Hematopoietic multipotent progenitor cell treated with erythropoietin and hydrocortisone succinate and interleukin-3 and kit ligand, for 15 days (in vitro differentiated cells): ENCODE measurements at regions not wholly inside any gene's neighbourhood (a gene's known extent, or its start where the extent isn't known, plus 50 kb on each side); places are given as distances from the start of the nearest gene placed in this dataset.
"Not testable (repeated sequence)": the region's sequence is repeated elsewhere in the genome, so short reads cannot be mapped to it uniquely, and the experiment has no call there.

Source experiments
- DNase-seq: peaks from one replicate; pipeline ENCODE4 v3.0.0-alpha.2; 2015; ENCODE audit warnings: low spot score

DNA sequence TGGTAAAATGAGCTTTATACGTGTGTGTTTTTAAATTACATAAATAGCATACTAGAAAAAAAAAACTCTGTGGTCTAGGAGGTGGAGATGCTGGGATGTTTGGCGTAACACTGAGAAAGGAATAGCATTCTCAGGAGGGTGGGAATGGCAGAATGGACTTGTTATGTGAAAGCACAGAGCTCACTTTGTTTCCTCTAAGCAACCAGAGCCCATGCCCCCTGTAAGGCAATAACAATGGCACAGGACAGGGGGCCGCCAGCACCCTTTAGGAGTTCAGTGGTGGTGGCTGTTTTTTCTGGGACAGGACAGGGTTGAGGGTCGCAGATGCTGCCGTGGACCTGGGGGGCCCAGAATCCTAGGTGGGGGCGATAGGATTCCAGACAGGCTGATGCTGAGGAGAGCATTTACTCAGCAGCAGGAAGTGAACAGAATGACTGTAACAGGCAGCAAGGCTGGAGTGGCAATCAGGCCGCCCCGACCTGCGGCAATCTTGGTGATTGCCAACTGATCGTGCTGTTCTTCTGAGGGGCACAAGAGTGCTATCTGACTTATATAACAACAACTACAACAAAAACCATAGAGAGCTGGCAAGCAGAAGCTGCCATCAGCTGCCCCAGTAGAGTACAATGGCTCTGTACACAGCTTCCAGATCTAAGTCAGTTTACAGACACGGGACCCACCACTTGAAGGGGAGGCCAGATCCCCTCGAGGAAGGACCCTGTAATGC lies 160.4 kb downstream of the UACA start:
- no peak for DNase-seq

DNA sequence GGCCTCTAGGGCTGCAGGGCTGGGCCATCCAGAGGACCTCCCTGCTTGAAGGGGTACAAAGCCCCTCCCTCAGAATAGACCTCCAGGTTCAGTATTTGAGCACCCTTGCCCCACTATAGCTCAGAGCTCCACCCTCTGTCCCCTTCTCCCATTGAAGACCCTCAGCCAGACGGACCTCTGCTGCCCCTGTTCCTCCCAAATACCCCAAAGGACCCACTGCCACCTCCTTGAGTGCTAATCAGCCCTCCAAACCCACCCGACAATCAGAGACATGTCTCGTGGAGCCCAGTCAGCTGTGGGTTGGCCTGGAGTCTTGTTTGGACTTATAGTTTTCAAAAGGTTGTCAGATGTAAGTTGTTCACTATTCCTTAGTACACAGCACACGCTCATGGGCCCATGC lies 161.1 kb downstream of the UACA start:
- DNase-seq, result no peak

DNA sequence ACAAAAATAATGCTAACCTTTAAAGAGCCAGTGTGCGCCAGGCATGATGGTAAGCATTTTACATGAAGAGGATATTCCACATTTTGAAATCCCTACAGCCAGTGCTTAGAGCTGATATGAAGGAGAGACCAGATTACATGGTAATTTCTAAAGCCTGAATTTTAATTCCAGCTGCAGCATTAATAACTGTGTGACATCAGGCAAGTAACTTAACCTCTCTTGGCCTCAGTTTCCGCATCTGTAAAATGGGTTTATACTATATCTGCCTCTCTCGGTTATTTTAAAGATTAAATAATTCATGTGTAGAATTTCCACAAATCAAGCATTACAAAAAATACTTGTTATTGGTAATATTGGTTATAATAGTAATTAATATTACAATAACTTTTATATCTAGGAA lies 165.4 kb downstream of the UACA start:
- no peak for DNase-seq

DNA sequence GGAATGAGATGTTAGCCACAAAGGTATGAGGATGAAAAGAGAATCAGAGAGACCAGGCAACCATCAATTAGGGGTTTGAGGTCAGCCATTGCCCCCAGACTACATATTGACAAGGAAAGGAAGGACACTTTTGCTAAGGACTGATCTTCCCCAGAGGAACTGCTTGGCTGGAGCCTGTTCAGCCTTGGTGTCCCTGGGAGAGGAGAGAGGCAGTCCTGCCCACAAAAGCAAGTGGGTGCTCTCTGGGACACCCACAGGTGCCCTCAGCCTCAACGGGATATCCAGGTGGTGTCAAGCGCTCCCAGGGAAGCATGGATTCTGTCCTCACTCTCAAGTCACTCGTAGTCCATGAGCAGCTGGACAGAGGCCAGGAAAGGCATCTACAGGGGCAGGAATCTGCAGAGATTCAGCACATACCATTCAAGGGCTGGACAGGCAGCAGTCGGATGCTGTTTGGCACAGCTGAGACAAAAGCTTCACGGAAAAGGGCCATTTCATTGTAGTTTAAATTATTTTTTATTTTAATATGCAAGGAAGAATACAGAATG lies 166.2 kb downstream of the UACA start:
- DNase-seq, result no peak

DNA sequence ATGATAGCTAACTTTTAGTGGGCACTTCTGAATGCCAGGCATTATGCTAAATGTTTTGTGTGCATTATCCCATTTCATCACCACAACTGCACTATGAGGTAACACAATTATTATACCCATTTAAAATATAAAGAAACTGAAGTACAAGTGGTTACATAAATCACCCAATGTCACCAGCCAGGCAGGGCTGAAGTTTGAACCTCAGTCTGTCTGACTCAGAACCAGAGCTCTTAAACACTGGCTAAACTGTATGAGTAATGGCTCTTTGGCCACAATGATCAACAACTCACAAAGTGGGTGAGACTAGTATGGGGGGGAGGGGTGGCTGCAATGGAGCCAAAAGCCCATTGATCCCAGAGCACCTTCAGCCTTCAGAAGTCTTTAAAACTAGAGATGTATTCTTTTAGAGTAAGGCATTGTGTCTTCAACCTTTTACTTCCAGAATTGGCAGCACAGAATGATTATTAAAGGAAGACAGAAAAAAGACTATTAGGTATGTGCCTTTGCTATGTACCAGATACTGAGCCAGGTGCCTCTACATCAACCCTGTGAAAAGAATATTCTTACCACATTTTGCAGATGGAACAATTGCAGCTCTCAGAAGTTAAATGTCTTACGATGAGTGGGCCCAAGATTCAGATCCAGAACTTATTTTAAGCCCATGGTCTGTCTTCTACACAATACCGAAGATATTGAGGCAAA lies 166.9 kb downstream of the UACA start:
- DNase-seq, result no peak

DNA sequence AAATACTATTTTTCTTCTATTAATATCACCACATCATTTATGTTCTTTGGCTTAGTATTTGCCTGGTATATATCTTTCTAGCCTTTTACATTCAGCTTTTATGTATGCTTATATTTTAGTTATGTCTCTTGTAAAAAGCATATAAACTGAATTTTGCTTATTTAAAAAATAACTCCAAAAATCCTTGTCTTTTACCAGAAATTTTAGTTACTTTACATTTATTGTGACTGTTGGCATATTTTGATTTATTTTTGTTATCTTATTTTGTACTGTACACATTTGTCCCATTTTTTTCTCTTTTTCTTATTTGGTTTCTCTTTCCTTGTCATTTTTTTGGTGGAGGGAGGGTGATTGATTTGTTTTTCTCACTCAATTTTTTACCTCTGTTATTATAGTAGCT lies 169.6 kb downstream of the UACA start:
- no peak for DNase-seq

DNA sequence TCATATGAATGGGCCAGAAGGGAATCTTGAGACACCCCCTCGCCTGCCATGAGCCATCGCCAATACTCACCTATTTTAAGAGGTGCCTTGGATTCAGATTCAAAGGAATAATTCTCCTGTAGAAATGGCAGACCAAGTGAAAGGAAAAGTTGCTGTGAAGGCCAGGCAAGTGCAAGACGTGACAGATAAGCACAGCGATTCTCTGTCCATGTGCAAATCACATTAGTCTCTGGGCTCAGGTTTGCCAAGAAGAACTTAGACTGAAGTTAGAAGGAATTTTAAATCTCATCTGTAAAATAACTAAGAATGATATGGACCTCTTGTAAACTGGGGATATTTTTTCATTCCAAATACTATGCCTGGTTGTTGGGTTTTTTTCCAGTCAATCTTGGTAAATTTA lies 173.6 kb downstream of the UACA start:
- DNase-seq, result no peak

DNA sequence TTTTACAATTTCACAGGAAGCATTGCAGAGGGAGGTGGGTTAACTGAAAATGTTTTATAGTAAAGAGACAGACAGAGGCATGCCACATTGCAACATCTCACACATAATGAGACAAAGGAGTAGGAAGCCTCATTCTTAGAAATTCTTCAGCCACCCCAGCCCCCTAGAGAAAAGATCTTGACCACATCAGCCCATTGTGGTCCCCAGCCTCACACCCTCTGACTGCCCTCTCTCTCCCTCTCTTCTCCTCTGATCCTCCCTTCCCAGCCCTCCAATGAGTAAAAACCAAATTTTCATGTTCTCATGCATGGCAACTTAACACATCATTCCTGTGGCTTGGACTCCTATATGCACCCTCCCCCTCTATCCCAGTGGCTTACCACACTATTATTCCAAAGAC lies 174.1 kb downstream of the UACA start:
- DNase-seq, result no peak

DNA sequence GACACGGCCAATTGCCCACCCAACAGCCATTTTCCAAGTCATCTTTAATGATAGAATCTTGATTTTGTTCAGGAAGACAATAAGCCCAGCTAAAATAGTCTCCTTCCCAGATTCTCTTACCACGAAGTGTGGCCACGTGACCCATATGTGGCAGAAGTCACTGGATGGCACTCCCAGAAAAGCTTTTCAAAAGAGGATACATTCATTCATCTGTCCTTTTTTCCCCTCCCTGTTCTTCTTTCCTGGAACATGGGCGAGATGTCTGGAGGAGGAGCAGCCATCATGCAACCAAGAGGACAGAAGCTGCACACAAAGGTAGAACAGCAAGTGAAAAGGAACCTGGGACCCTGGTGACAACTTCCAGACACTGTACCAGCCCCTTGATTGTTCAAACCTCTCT lies 174.7 kb downstream of the UACA start:
- DNase-seq, result no peak

DNA sequence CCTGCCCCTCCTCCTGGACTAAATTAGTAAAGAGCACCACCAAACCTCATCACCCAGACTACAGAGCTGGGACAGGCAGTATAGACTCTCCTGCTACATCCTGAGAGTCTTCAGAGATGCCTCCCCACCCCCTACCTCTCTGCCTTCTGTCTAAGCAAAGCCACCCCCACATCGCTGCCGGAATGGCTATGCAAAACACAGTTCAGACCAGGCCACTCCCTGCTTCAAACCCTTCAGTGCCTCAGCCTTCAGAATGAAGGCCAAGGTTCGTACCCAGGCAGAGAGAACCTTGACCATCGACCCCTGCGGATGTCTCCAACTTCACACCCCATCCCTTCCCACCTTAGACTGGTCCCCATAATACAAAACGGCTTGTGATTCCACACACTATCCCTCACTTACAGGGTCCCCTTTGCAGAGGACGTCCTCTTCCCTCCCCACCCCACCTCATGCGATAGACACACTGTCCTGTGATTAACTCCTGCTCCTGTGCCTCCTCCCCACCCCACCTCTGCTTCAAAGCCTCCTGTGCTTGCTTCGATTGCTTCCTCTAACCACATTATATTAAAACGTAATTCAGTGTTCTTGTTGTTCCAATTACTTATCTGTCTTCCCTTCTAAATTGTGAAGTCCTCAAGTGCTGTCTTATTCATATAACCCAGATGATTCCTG lies 175.3 kb downstream of the UACA start:
- DNase-seq, result no peak

DNA sequence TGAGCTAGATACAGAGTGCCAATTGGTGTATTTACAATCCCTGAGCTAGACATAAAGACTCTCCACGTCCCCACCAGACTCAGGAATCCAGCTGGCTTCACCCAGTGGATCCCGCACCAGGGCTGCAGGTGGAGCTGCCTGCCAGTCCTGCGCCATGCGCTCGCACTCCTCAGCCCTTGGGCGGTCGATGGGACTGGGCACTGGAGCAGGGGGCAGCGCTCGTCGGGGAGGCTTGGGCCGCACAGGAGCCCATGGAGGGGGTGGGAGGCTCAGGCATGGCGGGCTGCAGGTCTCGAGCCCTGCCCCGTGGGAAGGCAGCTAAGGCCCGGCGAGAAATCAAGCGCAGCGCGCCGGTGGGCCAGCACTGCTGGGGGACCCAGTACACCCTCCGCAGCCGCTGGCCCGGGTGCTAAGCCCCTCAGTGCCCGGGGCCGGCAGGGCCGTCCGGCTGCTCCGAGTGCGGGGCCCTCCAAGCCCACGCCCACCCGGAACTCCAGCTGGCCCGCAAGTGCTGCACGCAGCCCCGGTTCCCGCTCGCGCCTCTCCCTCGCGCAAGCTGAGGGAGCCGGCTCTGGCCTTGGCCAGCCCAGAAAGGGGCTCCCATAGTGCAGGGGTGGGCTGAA lies 176.2 kb downstream of the UACA start:
- DNase-seq, result not testable (repeated sequence)

DNA sequence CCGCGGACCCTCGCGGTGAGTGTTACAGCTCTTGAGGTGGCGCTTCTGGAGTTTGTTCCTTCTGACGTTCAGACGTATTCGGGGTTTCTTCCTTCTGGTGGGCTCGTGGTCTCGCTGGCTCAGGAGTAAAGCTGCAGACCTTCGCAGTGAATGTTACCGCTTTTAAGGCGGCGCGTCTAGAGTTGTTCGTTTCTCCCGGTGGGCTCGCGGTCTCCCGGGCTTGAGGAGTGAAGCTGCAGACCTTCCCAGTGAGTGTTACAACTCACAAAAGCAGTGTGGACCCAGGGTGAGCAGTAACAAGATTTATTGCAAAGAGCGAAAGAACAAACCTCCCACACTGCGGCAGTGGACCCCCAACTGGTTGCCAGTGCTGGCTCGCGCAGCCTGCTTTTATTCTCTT lies 177.1 kb downstream of the UACA start:
- no peak for DNase-seq

DNA sequence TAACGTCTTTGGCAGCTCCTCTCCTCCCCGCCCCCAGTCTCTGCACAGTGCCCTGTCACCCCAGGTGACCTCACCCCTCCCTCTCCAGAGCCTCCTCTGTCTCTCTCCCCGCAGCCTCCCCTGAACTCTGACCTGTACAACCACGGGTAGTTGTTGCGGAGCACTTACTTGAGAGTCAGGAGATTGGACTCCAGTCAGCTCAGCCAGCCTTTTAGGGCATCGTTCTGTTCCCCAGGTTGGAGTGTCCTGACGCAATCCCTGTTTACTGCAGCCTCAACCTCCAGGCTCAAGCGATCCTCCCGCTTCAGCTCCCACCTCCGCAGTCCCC lies 177.7 kb downstream of the UACA start:
- no peak for DNase-seq

DNA sequence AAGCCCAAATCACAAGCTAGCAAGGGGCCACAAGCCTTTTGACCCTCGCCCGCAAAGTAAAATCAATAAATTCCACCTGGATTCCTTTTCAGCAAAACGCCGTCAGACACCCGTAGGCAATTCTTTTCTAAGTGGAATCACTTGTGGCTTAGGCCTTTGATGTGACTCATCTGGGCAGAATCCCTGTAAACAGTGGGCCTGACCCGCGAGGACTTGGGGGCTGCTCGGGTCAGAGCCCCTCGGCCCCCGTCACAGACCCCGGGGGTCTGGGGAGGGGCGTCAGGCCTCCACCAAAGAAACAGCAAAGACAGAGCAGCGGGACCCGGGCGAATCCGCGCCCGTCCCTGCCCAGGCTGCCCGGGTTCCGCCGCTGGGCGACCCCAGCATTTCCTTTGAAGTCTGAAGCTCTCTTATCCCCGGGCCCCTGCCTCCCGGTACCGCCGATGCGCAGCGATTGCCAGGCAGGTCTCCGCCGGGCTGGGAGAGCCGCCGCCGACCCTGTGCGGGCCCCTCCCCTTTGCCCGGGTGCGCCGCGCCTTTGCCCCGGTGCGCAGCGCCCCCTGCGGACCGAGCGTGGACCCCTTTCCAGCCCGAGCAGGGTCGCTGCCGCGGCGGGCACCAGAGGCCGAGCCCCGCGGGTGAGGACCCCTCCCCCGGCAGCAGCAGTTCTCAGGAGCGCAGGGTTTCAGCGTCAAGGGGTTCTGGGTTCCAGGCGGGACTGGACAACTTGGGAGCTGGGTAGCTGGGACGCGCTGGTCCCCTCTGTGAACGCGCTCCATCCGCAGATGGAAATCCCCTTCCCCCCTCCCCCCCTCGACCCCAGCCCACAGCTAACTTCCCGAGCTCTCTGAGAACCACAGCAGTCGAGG lies 178.3 kb downstream of the UACA start:
- DNase-seq, result no peak

DNA sequence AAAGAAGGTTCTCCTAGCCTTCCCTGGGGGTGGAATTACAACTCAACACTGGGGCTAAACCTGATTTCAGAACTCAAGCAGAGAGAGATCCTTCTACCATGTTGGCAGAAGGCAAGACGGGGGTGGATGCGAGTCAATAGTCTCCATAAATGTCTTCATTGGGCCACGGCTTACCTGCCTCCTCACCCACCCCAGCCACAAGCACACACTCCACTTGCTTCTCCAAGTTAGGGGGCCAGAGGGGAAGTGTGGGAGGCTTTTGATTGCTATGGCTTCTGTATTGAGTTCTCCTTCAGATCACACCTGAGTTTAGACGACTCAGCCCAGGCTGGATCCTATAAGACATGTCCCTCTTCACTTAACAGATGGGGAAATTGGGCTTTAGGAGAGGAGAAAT lies 178.9 kb downstream of the UACA start:
- no peak for DNase-seq

DNA sequence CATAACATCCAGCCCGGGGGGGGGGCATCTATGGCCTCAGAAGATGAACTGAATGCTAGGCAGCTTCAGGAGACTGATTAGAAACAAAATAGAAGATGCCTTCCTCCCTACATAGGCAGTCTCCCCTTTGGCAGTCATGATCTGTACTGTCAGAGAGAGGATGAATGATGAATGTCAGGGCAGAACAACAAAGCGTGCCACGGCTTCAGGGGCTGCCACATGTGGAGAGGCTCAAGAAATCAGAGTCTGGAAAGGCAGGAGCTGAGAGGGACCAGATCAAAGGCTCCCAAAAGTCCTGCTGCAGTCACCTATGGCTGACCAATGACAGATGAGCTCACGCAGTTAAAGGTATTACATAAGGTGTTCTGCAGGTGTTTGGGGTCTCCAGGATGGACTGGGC lies 180.4 kb downstream of the UACA start:
- DNase-seq, result no peak

DNA sequence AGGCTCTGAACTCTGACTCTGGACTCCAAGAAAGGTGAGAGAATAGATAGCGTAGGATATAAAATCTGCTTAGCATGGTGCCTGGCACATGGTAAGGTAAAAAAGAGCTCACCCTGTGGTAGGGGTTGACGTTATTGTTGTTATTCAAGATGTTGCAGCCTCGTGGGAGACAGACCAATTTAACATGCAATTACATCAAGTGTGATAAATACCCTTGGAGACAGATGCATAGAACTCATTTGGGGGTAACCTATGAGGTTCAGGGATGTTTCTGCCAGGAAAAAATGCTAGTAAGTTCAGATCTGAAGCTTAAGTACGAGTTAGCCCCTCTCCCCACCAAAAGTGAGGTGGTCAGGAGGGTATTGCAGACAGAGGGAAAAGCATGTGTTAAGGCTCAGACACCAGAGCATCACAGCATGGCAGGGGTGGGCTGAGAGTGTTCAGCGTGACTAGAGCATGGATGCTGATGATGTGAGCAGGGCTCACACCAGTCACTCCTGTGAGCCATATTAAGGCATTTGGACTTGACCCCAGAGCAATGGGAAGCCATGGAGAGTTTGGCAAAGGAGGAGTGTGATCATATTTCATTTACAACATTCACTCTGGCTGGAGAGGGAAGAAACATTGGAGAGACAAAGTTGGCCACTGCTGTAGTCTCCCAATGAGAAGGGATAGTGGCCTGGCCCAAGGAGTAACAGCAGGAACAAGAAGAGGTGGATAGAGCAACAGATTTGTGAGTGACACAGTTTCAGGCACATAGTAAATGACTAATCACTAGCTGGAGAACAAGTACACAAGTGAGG lies 181.0 kb downstream of the UACA start:
- no peak for DNase-seq

DNA sequence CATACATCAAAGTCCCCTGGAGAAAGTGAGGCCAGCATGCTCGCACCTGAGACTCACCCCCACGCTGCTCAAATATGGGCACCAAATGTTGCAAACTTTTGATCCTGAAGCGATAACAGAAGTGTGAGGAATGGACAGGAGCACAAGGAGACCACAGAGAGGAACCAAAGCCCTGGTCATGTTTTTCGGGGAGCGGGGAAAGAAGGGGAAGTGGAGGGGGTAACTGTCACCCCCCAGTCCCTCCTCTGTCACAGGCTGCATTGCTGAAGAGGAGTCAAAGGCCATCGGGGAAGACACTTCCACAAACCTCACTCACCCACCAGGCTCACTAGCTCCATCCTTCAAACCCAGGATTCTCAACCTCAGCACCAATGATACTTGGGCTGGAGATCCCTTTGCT lies 182.4 kb downstream of the UACA start:
- no peak for DNase-seq

DNA sequence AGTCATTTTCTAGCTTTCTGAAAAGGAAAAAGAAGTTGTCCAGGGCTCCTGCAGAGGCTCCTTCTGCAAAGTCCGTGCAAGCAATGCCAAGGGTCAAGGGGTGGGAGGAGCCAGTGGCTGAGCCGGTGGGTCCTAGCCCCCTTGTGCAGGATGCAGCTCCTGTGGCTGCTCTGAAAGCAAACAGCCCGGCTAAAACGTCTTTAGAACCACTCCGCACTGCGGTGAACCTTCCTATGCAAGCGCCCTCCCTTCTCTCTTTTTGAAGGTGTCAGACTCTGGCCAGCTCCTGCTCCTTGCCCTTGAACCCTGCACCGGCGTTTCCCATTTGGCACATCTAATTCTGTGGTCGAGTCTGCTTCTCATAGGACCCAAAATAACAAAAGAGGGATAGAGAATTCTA lies 183.1 kb downstream of the UACA start:
- DNase-seq, result no peak

DNA sequence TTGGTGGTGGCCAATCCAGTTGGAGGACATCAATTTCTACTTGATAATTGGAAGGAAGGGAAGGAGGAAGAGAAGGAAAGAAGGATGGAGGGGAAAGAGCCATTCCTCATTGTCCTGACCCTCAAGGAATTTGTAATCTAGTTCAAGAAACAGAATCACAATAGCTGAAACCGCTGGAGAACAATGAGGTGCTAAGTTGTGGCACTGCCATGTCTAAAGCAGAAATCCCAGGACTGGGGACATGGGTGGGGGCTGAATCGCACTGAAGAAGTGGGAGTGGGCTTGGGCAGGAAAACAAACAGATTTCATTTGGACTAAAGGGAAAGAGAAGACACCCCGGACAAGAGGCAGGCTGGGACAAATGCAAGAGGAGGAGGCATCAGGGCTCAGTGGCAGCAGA lies 183.6 kb downstream of the UACA start:
- no peak for DNase-seq

DNA sequence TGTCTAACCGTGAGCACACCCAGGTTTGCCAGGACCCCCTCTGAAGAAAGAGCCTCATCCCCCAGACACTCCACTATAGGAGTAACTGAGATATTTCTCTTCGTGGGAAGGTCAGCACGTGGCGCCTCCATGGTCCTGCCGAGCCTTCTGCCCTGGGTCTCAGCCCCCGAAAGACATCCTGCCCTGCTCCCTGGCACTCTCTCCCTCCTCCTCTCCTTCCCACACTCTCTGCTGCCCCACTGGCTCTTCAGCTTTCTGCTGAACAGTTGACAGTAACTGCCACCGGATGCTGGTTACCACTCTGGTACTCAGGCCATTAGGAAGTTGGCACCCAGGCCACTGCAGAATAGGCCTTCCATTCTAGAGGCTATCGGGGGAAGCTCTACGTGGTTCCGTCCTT lies 185.2 kb downstream of the UACA start:
- DNase-seq, result no peak
